Peyer's patch (tissue), 4 donors: ENCODE measurements at regions not wholly inside any gene's neighbourhood (a gene's known extent, or its start where the extent isn't known, plus 50 kb on each side); places are given as distances from the start of the nearest gene placed in this dataset.

Experiments used
- POLR2A ChIP-seq, 2 donors: fragments of 450-650 bp; IDR thresholded peaks; one replicate each; pipeline ENCODE4 v1.5.1; 2017; ENCODE audit warnings: antibody characterized with exemption in 2 of 2, mild to moderate bottlenecking in 2 of 2, moderate library complexity in 2 of 2
- TF ChIP-seq, protein P1 (sequence below), 6 experiments: fragments of 450-650 bp in 4 of 6; fragments of 200-600 bp in 2 of 6; sonication (generic) in 1 of 6; IDR thresholded peaks; one replicate each; pipeline ENCODE4 v1.5.1; 2017 to 2019; ENCODE audit warnings: antibody characterized with exemption in 6 of 6, mild to moderate bottlenecking in 3 of 6, moderate library complexity in 1 of 6

DNA sequence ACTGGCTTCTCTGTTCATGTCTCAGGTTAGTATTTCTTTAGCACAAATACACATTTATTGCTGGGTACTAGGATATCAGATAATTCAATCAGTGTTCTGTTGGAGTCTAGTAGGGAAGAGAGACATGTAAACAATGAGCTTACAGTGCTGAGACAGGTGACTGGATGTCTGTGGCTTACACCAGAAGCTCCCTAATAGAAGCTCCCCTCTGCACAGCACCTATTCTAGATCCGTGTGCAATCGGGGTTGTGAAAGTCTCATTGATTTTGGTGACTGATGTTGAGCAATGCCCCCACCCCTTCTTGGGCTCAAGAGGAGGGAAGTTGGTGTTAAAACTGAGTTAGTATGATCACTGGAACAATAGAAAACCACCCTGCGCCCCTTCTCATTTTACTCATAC, 279.2 kb downstream of the RPS6KC1 start:
- TF ChIP-seq, protein P1, sequence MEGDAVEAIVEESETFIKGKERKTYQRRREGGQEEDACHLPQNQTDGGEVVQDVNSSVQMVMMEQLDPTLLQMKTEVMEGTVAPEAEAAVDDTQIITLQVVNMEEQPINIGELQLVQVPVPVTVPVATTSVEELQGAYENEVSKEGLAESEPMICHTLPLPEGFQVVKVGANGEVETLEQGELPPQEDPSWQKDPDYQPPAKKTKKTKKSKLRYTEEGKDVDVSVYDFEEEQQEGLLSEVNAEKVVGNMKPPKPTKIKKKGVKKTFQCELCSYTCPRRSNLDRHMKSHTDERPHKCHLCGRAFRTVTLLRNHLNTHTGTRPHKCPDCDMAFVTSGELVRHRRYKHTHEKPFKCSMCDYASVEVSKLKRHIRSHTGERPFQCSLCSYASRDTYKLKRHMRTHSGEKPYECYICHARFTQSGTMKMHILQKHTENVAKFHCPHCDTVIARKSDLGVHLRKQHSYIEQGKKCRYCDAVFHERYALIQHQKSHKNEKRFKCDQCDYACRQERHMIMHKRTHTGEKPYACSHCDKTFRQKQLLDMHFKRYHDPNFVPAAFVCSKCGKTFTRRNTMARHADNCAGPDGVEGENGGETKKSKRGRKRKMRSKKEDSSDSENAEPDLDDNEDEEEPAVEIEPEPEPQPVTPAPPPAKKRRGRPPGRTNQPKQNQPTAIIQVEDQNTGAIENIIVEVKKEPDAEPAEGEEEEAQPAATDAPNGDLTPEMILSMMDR (IDR thresholded peaks at IDR 0.05), result no peak
- TF ChIP-seq POLR2A (IDR thresholded peaks at IDR 0.05), result no peak
